ENCODE measurements at regions not wholly inside any gene's neighbourhood (a gene's known extent, or its start where the extent isn't known, plus 50 kb on each side); places are given as distances from the start of the nearest gene placed in this dataset.

DNA sequence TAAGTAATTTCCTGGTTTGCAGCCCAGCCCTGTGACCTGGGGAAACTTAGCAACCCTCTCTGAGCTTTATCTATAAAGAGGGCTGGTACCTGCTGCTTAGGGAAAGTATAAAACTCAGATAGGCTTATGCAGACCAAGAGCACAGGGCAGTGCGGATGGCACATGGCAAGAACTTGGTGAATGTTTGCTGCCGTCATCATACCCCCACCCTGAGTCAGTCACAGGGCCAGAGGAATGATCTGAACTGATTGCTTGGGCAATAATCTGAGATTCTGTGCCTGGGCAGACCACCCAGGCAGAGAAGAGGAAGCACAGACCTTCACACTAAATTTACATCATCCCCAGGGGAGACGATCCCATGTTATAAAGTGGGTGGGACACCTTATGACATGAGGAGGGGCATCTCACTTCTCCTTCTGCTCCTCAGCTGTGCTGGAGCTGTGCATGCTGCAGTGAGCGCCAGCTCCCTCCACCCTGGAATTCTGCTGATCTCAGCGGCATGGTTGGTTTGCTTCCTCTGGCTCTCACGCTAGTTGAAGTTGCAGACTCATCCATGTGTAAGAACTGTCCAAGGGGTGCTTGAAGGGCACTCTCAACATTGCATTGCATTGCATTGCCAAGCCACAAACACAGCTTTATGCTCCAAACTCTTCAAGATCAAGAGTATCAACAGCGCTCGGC lies 197.1 kb downstream of the AJAP1 start:
- no peaks in the 10 kb centered on the region for H3K36me3 Mint-ChIP-seq (ENCODE audit: low read depth)
- POLR2A ChIA-PET, result no interaction called here
- H3K4me1 Mint-ChIP-seq, result no peaks in the 10 kb centered on the region
- H3K27ac Mint-ChIP-seq, result no peak overlapping the region
- DNase-seq, result no peak
- ATAC-seq (ENCODE audit: low read depth), result no peak
- CTCF ChIA-PET, result no interaction called here
- H3K4me3 Mint-ChIP-seq, result no peak overlapping the region
- H3K9me3 Mint-ChIP-seq, result peaks cover 4% of the 10 kb centered on the region
- TF ChIP-seq, protein P1, sequence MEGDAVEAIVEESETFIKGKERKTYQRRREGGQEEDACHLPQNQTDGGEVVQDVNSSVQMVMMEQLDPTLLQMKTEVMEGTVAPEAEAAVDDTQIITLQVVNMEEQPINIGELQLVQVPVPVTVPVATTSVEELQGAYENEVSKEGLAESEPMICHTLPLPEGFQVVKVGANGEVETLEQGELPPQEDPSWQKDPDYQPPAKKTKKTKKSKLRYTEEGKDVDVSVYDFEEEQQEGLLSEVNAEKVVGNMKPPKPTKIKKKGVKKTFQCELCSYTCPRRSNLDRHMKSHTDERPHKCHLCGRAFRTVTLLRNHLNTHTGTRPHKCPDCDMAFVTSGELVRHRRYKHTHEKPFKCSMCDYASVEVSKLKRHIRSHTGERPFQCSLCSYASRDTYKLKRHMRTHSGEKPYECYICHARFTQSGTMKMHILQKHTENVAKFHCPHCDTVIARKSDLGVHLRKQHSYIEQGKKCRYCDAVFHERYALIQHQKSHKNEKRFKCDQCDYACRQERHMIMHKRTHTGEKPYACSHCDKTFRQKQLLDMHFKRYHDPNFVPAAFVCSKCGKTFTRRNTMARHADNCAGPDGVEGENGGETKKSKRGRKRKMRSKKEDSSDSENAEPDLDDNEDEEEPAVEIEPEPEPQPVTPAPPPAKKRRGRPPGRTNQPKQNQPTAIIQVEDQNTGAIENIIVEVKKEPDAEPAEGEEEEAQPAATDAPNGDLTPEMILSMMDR (IDR thresholded peaks at IDR 0.05), result no peak
- intact Hi-C loops (cut with micrococcal nuclease), result no loop called here
- H3K27me3 Mint-ChIP-seq, result no peaks in the 10 kb centered on the region

GRCh38 chr1:4848431-4848830 lies 194.0 kb downstream of the AJAP1 start:
- DNase-seq (no peak), ATAC-seq (ENCODE audit: low read depth) (no peak)
- no peak overlapping the region for H3K4me3 Mint-ChIP-seq
- TF ChIP-seq, protein P1 (IDR thresholded peaks at IDR 0.05), result no peak
- ChIA-PET POLR2A (no interaction called here), CTCF (no interaction called here)
- no peak overlapping the region for H3K27ac Mint-ChIP-seq
- H3K27me3 Mint-ChIP-seq, result no peaks in the 10 kb centered on the region
- H3K9me3 Mint-ChIP-seq, result no peaks in the 10 kb centered on the region
- intact Hi-C loops (cut with micrococcal nuclease), result no loop called here
- no peaks in the 10 kb centered on the region for H3K4me1 Mint-ChIP-seq
- H3K36me3 Mint-ChIP-seq (ENCODE audit: low read depth), result no peaks in the 10 kb centered on the region

- ATAC-seq (ENCODE audit: low read depth), result no peak
- no peak overlapping the region for H3K4me3 Mint-ChIP-seq
- TF ChIP-seq, protein P1 (IDR thresholded peaks at IDR 0.05), result no peak
- no peak overlapping the region for H3K27ac Mint-ChIP-seq
- intact Hi-C loops (cut with micrococcal nuclease), result no loop called here
- ChIA-PET CTCF (no interaction called here), POLR2A (no interaction called here)
- H3K4me1 Mint-ChIP-seq, result no peaks in the 10 kb centered on the region
- H3K36me3 Mint-ChIP-seq (ENCODE audit: low read depth), result no peaks in the 10 kb centered on the region
- H3K9me3 Mint-ChIP-seq, result no peaks in the 10 kb centered on the region
- DNase-seq, result no peak
- H3K27me3 Mint-ChIP-seq, result peaks cover under 1% of the 10 kb centered on the region
Observed at GRCh38 chr1:4847711-4848110, 193.3 kb downstream of the AJAP1 start.

All from activated B cell treated with CpG ODN at 0.5 μM for 24 hours (primary cell).